HepG2 (cell line): ENCODE measurements at regions not wholly inside any gene's neighbourhood (a gene's known extent, or its start where the extent isn't known, plus 50 kb on each side); places are given as distances from the start of the nearest gene placed in this dataset.

ENCODE experiments used
- ETS1 ChIP-seq: sonication (generic); formaldehyde crosslinking; IDR thresholded peaks from 2 replicates; pipeline ENCODE4 v1.4.0; 2020; ENCODE audit warnings: missing genetic modification reagents
- EZH2 ChIP-seq: conservative IDR thresholded peaks from 2 replicates; pipeline ENCODE4 v1.6.1; 2012; ENCODE audit warnings: mild to moderate bottlenecking, low read depth, low read length, moderate library complexity
- KDM5B ChIP-seq: sonication (generic); formaldehyde crosslinking; IDR thresholded peaks from 2 replicates; pipeline ENCODE4 v1.4.0; 2020; ENCODE audit warnings: missing genetic modification reagents, mild to moderate bottlenecking, borderline replicate concordance
- MTA1 ChIP-seq: sonication (generic); formaldehyde crosslinking; IDR thresholded peaks from 2 replicates; pipeline ENCODE4 v1.4.0; 2020; ENCODE audit warnings: missing genetic modification reagents, mild to moderate bottlenecking, borderline replicate concordance
- NCOR1 ChIP-seq: fragments of 200-600 bp; sonication (generic); IDR thresholded peaks from 2 replicates; pipeline ENCODE4 v1.7.0; 2017; ENCODE audit warnings: antibody characterized with exemption, low read length, borderline replicate concordance
- PHF20 ChIP-seq: sonication (generic); formaldehyde crosslinking; IDR thresholded peaks from 2 replicates; pipeline ENCODE4 v1.5.0; 2020; ENCODE audit warnings: mild to moderate bottlenecking, missing genetic modification reagents
- SMC3 ChIP-seq: IDR thresholded peaks from 2 replicates; pipeline ENCODE4 v1.6.1; 2011; ENCODE audit warnings: low read length, improper control_type of control experiment
- SNAPC2 ChIP-seq: sonication (generic); formaldehyde crosslinking; IDR thresholded peaks from 2 replicates; pipeline ENCODE4 v1.8.1; 2022; ENCODE audit warnings: mild to moderate bottlenecking, missing genetic modification reagents
- TBX3 ChIP-seq: fragments of 450-650 bp; IDR thresholded peaks from 2 replicates; pipeline ENCODE4 v1.6.1; 2017; ENCODE audit warnings: antibody characterized with exemption, mild to moderate bottlenecking, inconsistent platforms, borderline replicate concordance
- ZKSCAN5 ChIP-seq: sonication (generic); formaldehyde crosslinking; IDR thresholded peaks from 2 replicates; pipeline ENCODE4 v1.5.1; 2020; ENCODE audit warnings: mild to moderate bottlenecking, missing genetic modification reagents
- ZNF30 ChIP-seq: sonication (generic); formaldehyde crosslinking; IDR thresholded peaks from 2 replicates; pipeline ENCODE4 v1.5.0; 2020; ENCODE audit warnings: mild to moderate bottlenecking, missing genetic modification reagents
- ZNF484 ChIP-seq: sonication (generic); formaldehyde crosslinking; IDR thresholded peaks from 2 replicates; pipeline ENCODE4 v1.5.1; 2020; ENCODE audit warnings: mild to moderate bottlenecking, low read depth, missing genetic modification reagents, borderline replicate concordance
- ZNF567 ChIP-seq: sonication (generic); formaldehyde crosslinking; IDR thresholded peaks from 2 replicates; pipeline ENCODE4 v1.8.1; 2023; ENCODE audit warnings: mild to moderate bottlenecking, missing genetic modification reagents, borderline replicate concordance
- ZNF569 ChIP-seq: sonication (generic); formaldehyde crosslinking; IDR thresholded peaks from 2 replicates; pipeline ENCODE4 v1.5.0; 2020; ENCODE audit warnings: mild to moderate bottlenecking, missing genetic modification reagents, moderate library complexity, borderline replicate concordance
- ZNF577 ChIP-seq: sonication (generic); formaldehyde crosslinking; IDR thresholded peaks from 2 replicates; pipeline ENCODE4 v1.4.0; 2020; ENCODE audit warnings: mild to moderate bottlenecking, low read depth, missing genetic modification reagents, borderline replicate concordance
- ZNF788 ChIP-seq: sonication (generic); formaldehyde crosslinking; IDR thresholded peaks from 2 replicates; pipeline ENCODE4 v1.5.0; 2020; ENCODE audit warnings: mild to moderate bottlenecking, missing genetic modification reagents, borderline replicate concordance
- ZNF841 ChIP-seq: sonication (generic); formaldehyde crosslinking; IDR thresholded peaks from 2 replicates; pipeline ENCODE4 v1.8.1; 2023; ENCODE audit warnings: missing genetic modification reagents, borderline replicate concordance
- ZSCAN31 ChIP-seq: sonication (generic); formaldehyde crosslinking; IDR thresholded peaks from 2 replicates; pipeline ENCODE4 v1.5.0; 2020; ENCODE audit warnings: low read depth, mild to moderate bottlenecking, missing genetic modification reagents
- ZSCAN9 ChIP-seq: IDR thresholded peaks from 2 replicates; pipeline ENCODE4 v1.6.1; 2016; ENCODE audit warnings: borderline replicate concordance
- TF ChIP-seq, protein P1 (sequence below): sonication (generic); formaldehyde crosslinking; IDR thresholded peaks from 2 replicates; pipeline ENCODE4 v1.5.1; 2020; ENCODE audit warnings: mild to moderate bottlenecking, missing genetic modification reagents, moderate library complexity
- TF ChIP-seq, protein P2 (sequence below): sonication (generic); formaldehyde crosslinking; IDR thresholded peaks from 2 replicates; pipeline ENCODE4 v1.4.0; 2020; ENCODE audit warnings: missing genetic modification reagents, low read depth, mild to moderate bottlenecking, borderline replicate concordance
- TF ChIP-seq, protein P3 (sequence below): sonication (generic); formaldehyde crosslinking; IDR thresholded peaks from 2 replicates; pipeline ENCODE4 v1.4.0; 2020; ENCODE audit warnings: mild to moderate bottlenecking, missing genetic modification reagents

DNA sequence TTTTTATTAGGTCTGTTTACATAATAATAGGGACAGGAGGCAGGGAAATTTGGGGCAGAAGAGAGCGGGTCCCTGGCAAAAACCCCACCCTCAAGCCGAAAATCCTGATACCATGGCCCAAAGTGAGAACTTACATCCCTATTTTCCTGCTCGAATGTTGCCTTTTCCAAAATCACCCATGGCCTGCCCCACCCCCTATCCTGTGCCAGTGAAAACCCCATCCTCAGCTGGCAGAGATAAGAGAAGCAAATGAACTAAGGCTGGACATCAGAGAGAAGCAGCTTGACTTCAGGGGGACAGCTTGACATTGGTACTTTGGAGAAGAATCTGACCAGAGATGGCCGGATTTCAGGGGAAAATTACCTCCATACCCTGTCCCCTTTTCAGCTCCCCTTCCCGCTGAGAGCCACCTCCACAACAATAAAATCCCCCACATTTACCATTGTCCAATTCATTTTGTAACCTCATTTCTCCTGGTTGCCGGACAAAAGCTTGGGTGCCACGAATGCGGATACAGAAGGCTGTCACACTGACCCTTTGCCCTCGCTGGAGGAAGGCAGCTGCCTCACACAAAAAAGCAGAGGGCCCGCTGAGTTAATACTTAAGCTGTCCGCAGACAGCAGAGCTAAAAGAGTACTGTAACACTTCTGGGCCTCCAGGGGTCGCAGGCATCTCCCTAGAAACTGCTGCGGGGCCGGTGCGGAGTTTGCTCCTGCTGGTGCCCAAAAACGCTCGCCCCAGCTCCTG, 196.2 kb downstream of the SNCA start (continued):
- TF ChIP-seq, protein P1, sequence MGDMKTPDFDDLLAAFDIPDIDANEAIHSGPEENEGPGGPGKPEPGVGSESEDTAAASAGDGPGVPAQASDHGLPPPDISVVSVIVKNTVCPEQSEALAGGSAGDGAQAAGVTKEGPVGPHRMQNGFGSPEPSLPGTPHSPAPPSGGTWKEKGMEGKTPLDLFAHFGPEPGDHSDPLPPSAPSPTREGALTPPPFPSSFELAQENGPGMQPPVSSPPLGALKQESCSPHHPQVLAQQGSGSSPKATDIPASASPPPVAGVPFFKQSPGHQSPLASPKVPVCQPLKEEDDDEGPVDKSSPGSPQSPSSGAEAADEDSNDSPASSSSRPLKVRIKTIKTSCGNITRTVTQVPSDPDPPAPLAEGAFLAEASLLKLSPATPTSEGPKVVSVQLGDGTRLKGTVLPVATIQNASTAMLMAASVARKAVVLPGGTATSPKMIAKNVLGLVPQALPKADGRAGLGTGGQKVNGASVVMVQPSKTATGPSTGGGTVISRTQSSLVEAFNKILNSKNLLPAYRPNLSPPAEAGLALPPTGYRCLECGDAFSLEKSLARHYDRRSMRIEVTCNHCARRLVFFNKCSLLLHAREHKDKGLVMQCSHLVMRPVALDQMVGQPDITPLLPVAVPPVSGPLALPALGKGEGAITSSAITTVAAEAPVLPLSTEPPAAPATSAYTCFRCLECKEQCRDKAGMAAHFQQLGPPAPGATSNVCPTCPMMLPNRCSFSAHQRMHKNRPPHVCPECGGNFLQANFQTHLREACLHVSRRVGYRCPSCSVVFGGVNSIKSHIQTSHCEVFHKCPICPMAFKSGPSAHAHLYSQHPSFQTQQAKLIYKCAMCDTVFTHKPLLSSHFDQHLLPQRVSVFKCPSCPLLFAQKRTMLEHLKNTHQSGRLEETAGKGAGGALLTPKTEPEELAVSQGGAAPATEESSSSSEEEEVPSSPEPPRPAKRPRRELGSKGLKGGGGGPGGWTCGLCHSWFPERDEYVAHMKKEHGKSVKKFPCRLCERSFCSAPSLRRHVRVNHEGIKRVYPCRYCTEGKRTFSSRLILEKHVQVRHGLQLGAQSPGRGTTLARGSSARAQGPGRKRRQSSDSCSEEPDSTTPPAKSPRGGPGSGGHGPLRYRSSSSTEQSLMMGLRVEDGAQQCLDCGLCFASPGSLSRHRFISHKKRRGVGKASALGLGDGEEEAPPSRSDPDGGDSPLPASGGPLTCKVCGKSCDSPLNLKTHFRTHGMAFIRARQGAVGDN (CRISPR knock-in tag): peak; percentile 57
- no peak for TF ChIP-seq ZKSCAN5
- no peak for TF ChIP-seq NCOR1
- TF ChIP-seq ZNF788 (CRISPR knock-in tag): no peak
- no peak for TF ChIP-seq ZNF567
- TF ChIP-seq ZNF577 (CRISPR knock-in tag): no peak
- TF ChIP-seq SNAPC2 (CRISPR knock-in tag): no peak
- TF ChIP-seq MTA1: no peak
- no peak for TF ChIP-seq KDM5B (CRISPR knock-in tag)
- TF ChIP-seq TBX3: no peak
- no peak for TF ChIP-seq EZH2
- no peak for TF ChIP-seq ZNF841 (CRISPR knock-in tag)
- TF ChIP-seq, protein P2, sequence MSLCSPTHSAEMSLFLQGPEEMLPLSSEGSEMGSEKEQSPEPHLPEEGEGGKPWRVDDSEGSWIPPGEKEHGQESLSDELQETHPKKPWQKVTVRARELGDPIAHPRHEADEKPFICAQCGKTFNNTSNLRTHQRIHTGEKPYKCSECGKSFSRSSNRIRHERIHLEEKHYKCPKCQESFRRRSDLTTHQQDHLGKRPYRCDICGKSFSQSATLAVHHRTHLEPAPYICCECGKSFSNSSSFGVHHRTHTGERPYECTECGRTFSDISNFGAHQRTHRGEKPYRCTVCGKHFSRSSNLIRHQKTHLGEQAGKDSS (CRISPR knock-in tag): 0 out of 2 replicates have a peak, but pooled peaks have one; percentile 43
- no peak for TF ChIP-seq ZNF484 (CRISPR knock-in tag)
- no peak for TF ChIP-seq PHF20 (CRISPR knock-in tag)
- TF ChIP-seq ZNF569 (CRISPR knock-in tag): no peak
- peak; percentile 58; the same call in 1 of the 2 replicates for TF ChIP-seq ZSCAN9 (CRISPR knock-in tag)
- TF ChIP-seq ZSCAN31 (CRISPR knock-in tag): no peak
- TF ChIP-seq, protein P3, sequence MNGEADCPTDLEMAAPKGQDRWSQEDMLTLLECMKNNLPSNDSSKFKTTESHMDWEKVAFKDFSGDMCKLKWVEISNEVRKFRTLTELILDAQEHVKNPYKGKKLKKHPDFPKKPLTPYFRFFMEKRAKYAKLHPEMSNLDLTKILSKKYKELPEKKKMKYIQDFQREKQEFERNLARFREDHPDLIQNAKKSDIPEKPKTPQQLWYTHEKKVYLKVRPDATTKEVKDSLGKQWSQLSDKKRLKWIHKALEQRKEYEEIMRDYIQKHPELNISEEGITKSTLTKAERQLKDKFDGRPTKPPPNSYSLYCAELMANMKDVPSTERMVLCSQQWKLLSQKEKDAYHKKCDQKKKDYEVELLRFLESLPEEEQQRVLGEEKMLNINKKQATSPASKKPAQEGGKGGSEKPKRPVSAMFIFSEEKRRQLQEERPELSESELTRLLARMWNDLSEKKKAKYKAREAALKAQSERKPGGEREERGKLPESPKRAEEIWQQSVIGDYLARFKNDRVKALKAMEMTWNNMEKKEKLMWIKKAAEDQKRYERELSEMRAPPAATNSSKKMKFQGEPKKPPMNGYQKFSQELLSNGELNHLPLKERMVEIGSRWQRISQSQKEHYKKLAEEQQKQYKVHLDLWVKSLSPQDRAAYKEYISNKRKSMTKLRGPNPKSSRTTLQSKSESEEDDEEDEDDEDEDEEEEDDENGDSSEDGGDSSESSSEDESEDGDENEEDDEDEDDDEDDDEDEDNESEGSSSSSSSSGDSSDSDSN (CRISPR knock-in tag): 0 out of 2 replicates have a peak, but pooled peaks have one; percentile 44
- no peak for TF ChIP-seq ZNF30 (CRISPR knock-in tag)
- no peak for TF ChIP-seq ETS1
- TF ChIP-seq SMC3: peak; percentile 68
